SK-N-MC (cell line): ENCODE measurements at regions not wholly inside any gene's neighbourhood (a gene's known extent, or its start where the extent isn't known, plus 50 kb on each side); places are given as distances from the start of the nearest gene placed in this dataset.
"Not testable (repeated sequence)": the region's sequence is repeated elsewhere in the genome, so short reads cannot be mapped to it uniquely, and the experiment has no call there.

Experiments
- DNase-seq: peaks from one replicate; pipeline ENCODE4 v3.0.0-alpha.2; 2011; ENCODE audit warnings: low read depth, low spot score
- H3K27ac ChIP-seq: fragments of 200-600 bp; sonication (generic); 2 replicates; pipeline ENCODE4 v1.5.1; 2016; ENCODE audit warnings: mixed run types
- H3K36me3 ChIP-seq: fragments of 200-600 bp; sonication (generic); 2 replicates; pipeline ENCODE4 v1.6.1; 2017; ENCODE audit warnings: antibody characterized with exemption, low read length, mixed read lengths; ENCODE audit not compliant: insufficient read depth
- H3K4me3 ChIP-seq: fragments of 200-600 bp; sonication (generic); 2 replicates; pipeline ENCODE4 v1.5.1; 2016
- H3K9ac ChIP-seq: fragments of 200-600 bp; sonication (generic); 2 replicates; pipeline ENCODE4 v1.8.0; 2017; ENCODE audit warnings: mixed run types, mixed read lengths; ENCODE audit not compliant: insufficient read length
- H3K9me3 ChIP-seq: fragments of 200-600 bp; sonication (generic); 2 replicates; pipeline ENCODE4 v1.6.1; 2017; ENCODE audit warnings: low read depth, mild to moderate bottlenecking, antibody characterized with exemption, low read length, moderate library complexity, mixed read lengths
- EZH2 ChIP-seq: fragments of 200-600 bp; sonication (generic); IDR thresholded peaks from one replicate; pipeline ENCODE4 v1.6.1; 2017; ENCODE audit warnings: antibody characterized with exemption
- FOXP2 ChIP-seq: optimal IDR thresholded peaks from 2 replicates; pipeline ENCODE3; 2011; ENCODE audit warnings: mild to moderate bottlenecking, moderate library complexity; ENCODE audit not compliant: insufficient read depth; ENCODE audit errors: extremely low read length, control extremely low read depth
- POLR2AphosphoS5 ChIP-seq: IDR thresholded peaks from 2 replicates; pipeline ENCODE4 v1.6.1; 2012; ENCODE audit warnings: mild to moderate bottlenecking, low read depth, low read length, borderline replicate concordance

DNA sequence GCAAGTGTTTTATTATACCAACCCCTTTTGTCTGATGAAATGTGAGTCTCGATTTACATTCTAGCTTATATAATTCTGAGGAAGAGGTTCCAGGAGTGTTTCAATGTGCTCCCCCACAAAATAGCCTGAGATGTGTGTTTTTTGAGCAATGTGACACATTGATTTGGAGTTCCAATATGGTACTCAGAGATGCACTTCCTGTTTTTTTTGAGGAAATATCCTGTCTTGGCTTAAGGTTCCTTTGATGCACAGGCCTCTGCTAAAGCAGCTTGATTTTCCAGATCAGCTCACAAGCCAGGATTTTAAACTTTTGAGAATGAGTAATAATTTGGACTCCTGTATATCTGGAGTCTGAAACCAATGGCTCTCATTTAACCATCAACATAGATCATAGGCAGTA lies 221.4 kb downstream of the ACTR3 start:
- Histone ChIP-seq H3K27ac (no peak overlapping the region), H3K36me3 (no peaks in the 10 kb centered on the region), H3K4me3 (no peak overlapping the region), H3K9ac (no peak overlapping the region), H3K9me3 (no peaks in the 10 kb centered on the region)
- no peak for DNase-seq
- TF ChIP-seq EZH2 (no peak), FOXP2 (no peak), POLR2AphosphoS5 (no peak)

DNA sequence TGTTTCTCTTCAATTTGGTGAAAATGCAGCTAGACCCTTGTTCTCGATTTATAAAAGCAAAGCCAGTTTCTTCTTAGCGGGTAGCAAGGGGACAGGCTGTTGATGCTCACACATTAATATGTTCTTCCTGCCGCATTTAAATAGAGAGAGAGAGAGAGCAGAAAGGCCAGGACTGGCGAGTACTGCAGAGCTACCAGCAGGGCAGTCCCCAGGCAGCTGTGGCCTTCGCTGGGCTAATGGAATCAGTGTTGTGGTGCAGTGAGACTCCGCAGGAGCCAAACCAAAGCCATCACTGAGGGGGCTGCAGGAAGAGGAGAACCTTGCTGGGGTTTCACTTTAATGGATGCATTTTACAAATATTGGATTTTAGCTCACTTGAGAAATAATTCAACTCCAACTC lies 223.6 kb downstream of the ACTR3 start:
- Histone ChIP-seq H3K27ac (no peak overlapping the region), H3K36me3 (no peaks in the 10 kb centered on the region), H3K4me3 (no peak overlapping the region), H3K9ac (no peak overlapping the region), H3K9me3 (no peaks in the 10 kb centered on the region)
- TF ChIP-seq EZH2 (no peak), POLR2AphosphoS5 (no peak), FOXP2 (no peak)
- no peak for DNase-seq

DNA sequence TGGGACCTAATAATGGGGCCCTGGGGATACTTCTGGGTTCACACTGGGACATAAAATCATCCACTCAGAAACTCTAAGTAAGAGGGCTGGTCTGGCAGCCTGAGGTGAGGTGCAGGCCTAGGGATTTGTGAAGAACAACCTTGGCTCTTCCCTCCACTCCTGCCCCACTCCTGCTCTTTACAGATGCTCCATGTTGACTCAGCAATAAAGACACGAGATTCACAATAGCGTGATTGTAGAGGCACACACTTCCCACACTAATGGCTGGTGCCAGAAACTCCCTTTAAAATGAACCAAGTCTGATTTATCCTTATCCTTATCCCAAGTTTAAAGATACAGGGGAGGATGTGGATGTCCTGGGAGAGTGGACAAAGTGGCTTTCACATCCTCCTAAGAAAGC lies 228.2 kb downstream of the ACTR3 start:
- Histone ChIP-seq H3K9me3 (no peaks in the 10 kb centered on the region), H3K27ac (no peak overlapping the region), H3K9ac (no peak overlapping the region), H3K36me3 (no peaks in the 10 kb centered on the region), H3K4me3 (no peak overlapping the region)
- TF ChIP-seq FOXP2 (no peak), POLR2AphosphoS5 (no peak), EZH2 (no peak)
- no peak for DNase-seq

DNA sequence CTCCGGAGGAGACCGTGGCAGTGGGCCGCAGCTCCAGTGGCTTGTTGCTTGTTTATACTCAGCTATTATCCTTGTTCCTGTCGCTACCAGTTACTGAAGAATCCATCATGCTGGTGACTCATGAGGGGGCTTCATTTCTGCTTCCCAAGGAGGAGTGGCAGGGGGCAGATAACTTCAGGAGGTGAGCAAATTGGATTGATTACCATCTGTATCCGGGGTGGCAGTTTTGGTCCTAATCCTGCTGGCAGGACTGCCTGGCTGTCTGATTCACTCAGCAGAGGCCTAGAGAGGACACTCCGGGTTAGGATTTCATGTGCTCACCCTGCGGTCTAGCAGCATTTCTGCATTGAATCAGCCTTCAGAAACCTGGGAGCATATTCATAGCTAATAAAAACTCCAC lies 230.0 kb downstream of the ACTR3 start:
- H3K27ac ChIP-seq: no peak overlapping the region
- no peaks in the 10 kb centered on the region for H3K36me3 ChIP-seq
- no peak overlapping the region for H3K9ac ChIP-seq
- no peak for DNase-seq
- H3K9me3 ChIP-seq: no peaks in the 10 kb centered on the region
- TF ChIP-seq EZH2 (no peak), POLR2AphosphoS5 (no peak), FOXP2 (no peak)
- H3K4me3 ChIP-seq: no peak overlapping the region

DNA sequence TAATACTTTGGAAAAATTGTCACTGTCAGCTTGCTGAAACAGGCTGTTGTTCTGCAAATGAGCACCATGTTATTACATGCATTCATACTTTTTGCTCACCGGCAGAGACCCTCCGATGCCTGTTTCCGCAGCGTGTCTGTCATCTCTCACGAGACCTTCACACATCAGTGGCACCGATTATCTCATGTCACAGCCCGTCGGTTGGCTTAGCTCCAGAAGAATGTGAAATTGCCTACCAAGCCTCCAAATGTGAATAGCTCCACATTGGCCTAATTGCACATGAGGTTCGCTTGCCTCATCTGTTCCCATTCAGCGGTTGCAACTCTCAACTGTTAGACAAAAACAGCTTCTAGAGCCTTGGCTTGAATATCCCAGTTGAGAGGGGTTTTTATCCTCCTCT lies 233.0 kb downstream of the ACTR3 start:
- no peak for DNase-seq
- TF ChIP-seq EZH2 (no peak), POLR2AphosphoS5 (no peak), FOXP2 (no peak)
- no peak overlapping the region for H3K4me3 ChIP-seq

DNA sequence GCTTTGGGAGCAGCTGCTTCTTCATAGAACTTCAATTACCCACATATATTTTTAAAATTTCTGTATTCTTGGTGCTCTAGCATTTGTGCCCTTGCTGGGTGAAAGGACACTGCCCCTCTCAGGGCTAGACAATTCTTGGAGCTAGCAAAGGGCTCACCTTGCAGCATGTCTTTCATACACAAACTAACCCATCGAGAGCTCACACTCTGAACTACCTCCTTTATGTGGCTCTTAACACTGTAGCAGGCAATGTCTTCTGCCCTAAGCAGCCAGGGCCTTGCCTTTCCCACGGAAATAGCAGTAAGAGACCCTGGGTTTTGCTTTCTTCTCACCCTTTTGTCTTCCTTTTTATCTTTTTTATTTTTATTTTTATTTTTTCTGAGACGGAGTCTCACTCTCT lies 234.0 kb downstream of the ACTR3 start:
- H3K27ac ChIP-seq: no peak overlapping the region
- H3K9ac ChIP-seq: no peak overlapping the region
- TF ChIP-seq POLR2AphosphoS5 (no peak), EZH2 (no peak), FOXP2 (no peak)
- no peaks in the 10 kb centered on the region for H3K9me3 ChIP-seq
- H3K4me3 ChIP-seq: no peak overlapping the region
- DNase-seq: no peak
- no peaks in the 10 kb centered on the region for H3K36me3 ChIP-seq

More for the DNA sequence above, 233.0 kb downstream of the ACTR3 start:
- Histone ChIP-seq H3K9ac (no peak overlapping the region), H3K36me3 (no peaks in the 10 kb centered on the region), H3K27ac (no peak overlapping the region), H3K9me3 (no peaks in the 10 kb centered on the region)

DNA sequence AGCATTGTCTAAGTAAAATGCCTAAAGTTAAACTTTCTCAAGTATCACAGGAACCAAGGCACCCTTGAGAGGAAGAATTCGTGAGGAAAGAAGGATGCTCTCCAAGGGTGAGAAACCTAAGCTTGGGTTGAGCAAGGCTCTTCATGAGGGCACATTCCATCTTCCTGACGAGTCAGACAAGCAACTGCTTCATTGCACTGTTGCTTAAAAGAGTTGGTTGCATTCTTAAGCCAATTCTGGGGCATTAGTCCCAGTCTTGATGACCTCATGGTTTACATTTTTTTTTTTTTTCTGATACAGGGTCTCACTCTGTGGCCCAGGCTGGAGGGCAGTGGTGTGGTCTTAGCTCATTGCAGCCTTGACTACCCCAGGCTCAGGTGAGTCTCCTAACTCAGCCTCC lies 237.5 kb downstream of the ACTR3 start:
- H3K4me3 ChIP-seq: no peak overlapping the region
- H3K9me3 ChIP-seq: no peaks in the 10 kb centered on the region
- DNase-seq: no peak
- no peak for TF ChIP-seq EZH2
- TF ChIP-seq POLR2AphosphoS5: no peak
- TF ChIP-seq FOXP2: no peak
- H3K36me3 ChIP-seq: no peaks in the 10 kb centered on the region
- H3K9ac ChIP-seq: no peak overlapping the region
- H3K27ac ChIP-seq: no peak overlapping the region

DNA sequence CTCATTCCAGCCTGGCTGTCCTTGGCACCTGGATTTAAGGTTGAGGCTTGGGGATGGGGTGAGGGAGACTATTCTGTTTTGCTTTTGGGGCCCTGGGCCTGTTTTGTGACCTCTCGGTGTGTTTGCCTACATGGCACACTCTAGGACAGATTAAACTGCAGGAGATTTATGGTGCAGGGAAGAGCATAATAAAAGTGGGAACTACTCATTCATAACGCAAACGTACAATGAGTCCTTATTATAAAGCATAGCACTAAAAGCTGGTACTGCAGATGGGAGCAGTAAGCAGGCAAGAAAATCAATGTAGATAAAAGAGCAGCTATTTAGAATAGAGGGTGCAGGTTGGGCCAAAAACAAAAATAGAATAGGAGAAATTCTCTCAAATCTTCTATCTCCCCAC lies 238.4 kb downstream of the ACTR3 start:
- no peak for DNase-seq

DNA sequence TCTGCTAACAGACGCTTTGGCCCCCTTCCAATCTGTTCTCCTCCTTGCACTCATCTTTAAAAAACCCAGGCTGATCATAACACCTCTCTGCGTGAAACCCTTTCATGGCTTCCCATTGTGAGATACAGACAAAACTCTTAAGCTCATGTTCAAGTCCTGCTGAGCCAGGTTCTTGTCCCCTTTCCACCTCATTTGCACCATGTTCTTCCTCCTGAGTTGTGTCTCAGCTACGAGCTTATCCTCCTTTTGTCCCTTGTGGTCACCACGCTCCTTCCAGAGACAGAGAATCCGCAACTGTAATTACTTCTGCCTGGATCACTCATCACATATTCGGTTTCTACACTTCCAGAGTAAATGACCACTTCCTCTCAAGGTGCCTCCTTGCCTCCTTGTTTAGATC lies 238.8 kb downstream of the ACTR3 start:
- TF ChIP-seq POLR2AphosphoS5 (no peak), FOXP2 (no peak), EZH2 (no peak)
- DNase-seq: no peak
- H3K9ac ChIP-seq: no peak overlapping the region

More for the DNA sequence above, 238.4 kb downstream of the ACTR3 start:
- H3K9ac ChIP-seq: no peak overlapping the region
- TF ChIP-seq FOXP2 (no peak), EZH2 (no peak), POLR2AphosphoS5 (no peak)
- H3K9me3 ChIP-seq: no peaks in the 10 kb centered on the region
- no peak overlapping the region for H3K27ac ChIP-seq
- no peaks in the 10 kb centered on the region for H3K36me3 ChIP-seq
- H3K4me3 ChIP-seq: no peak overlapping the region

DNA sequence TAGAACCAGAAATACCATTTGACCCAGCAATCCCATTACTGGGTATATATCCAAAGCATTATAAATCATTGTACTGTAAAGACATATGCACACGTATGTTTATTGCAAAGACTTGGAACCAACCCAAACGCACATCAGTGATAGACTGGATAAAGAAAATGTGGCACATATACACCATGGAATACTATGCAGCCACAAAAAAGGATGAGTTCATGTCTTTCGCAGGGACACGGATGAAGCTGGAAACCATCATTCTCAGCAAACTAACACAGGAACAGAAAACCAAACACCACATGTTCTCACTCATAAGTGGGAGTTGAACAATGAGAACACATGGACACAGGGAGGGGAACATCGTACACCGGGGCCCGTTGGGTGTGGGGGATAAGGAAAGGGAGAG lies 242.2 kb downstream of the ACTR3 start:
- not testable (repeated sequence) for H3K4me3 ChIP-seq, DNase-seq, H3K9ac ChIP-seq, H3K36me3 ChIP-seq, H3K9me3 ChIP-seq, H3K27ac ChIP-seq

More for the DNA sequence above, 238.8 kb downstream of the ACTR3 start:
- Histone ChIP-seq H3K9me3 (no peaks in the 10 kb centered on the region), H3K27ac (no peak overlapping the region), H3K4me3 (no peak overlapping the region), H3K36me3 (no peaks in the 10 kb centered on the region)
